K562 (cell line): ENCODE measurements at regions not wholly inside any gene's neighbourhood (a gene's known extent, or its start where the extent isn't known, plus 50 kb on each side); places are given as distances from the start of the nearest gene placed in this dataset.

Source experiments
- ATAC-seq: fragments of 200-7000 bp; cut with Tn5 transposase; 3 replicates; pipeline ENCODE4 v1.9.1; 2020; ENCODE audit warnings: moderate library complexity
- BruUV-seq: library from RNA; stranded (reverse); fragments of 400-500 nt; replicated peaks from 2 replicates; lab custom pipeline; 2021; lab: Mats Ljungman, UMichigan
- CTCF ChIA-PET: fragments of 300-600 bp; formaldehyde crosslinking; extraction: SDS; loops from one replicate; lab custom pipeline; 2021; ENCODE audit warnings: low intra/inter-chr PET ratio; lab: Yijun Ruan, JAX
- POLR2A ChIA-PET: fragments of 300-600, 350-650 bp; sonication (Branson Sonifier 250); formaldehyde crosslinking; extraction: SDS; loops from one replicate; lab custom pipeline; 2021; ENCODE audit warnings: antibody characterized with exemption, inconsistent platforms; lab: Yijun Ruan, JAX
- DNase-seq, 4 experiments: peaks; one replicate each; pipeline versions ENCODE4 v3.0.0 to v3.0.0-alpha.2; 2011 to 2018; ENCODE audit warnings: low spot score in 3 of 4, mixed read lengths in 3 of 4; ENCODE audit errors: extremely low read depth in 1 of 4
- FAIRE-seq: peaks from 2 replicates; lab custom pipeline; 2011; peaks lifted over from hg19 to GRCh38; lab: Jason Lieb, UNC
- H2AFZ ChIP-seq: 2 replicates; pipeline ENCODE4 v1.6.0; 2011; ENCODE audit warnings: low read depth, low read length, control low read depth, inconsistent platforms
- H3K27ac ChIP-seq: fragments of 200-600 bp; 3 replicates; pipeline ENCODE4 v1.8.0; 2011; ENCODE audit warnings: low read depth, mild to moderate bottlenecking, control low read depth, inconsistent platforms, low read length, moderate library complexity, mixed read lengths; ENCODE audit errors: extremely low read depth
- H3K27me3 ChIP-seq, 2 experiments: fragments of 300-600 bp in 1 of 2; 2 replicates in 1 of 2; 3 replicates in 1 of 2; pipeline versions ENCODE4 v1.6.0 to v1.8.0; 2011; ENCODE audit warnings: inconsistent platforms in 2 of 2, low read length in 2 of 2, mild to moderate bottlenecking in 1 of 2, mixed read lengths in 1 of 2, moderate library complexity in 1 of 2; ENCODE audit not compliant: control insufficient read depth in 2 of 2, insufficient read depth in 2 of 2
- H3K36me3 ChIP-seq: fragments of 300-600 bp; 3 replicates; pipeline ENCODE4 v1.8.0; 2011; ENCODE audit warnings: mild to moderate bottlenecking, low read length, inconsistent platforms; ENCODE audit not compliant: control insufficient read depth, insufficient read depth
- H3K4me1 ChIP-seq, 2 experiments: fragments of 200-600 bp in 1 of 2; replicated peaks in 1 of 2; 2 replicates in 1 of 2; 3 replicates in 1 of 2; pipeline versions ENCODE4 v1.5.1 to v1.8.0; 2011; ENCODE audit warnings: inconsistent platforms in 2 of 2, low read length in 2 of 2, mild to moderate bottlenecking in 1 of 2, mixed read lengths in 1 of 2, moderate library complexity in 1 of 2; ENCODE audit not compliant: control insufficient read depth in 2 of 2, insufficient read depth in 2 of 2
- H3K4me2 ChIP-seq: 2 replicates; pipeline ENCODE4 v1.6.1; 2011; ENCODE audit warnings: low read length, control low read depth, inconsistent platforms, mixed read lengths; ENCODE audit not compliant: insufficient read depth
- H3K4me3 ChIP-seq: fragments of 200-600 bp; sonication (generic), shearing (Covaris generic); 2 replicates; pipeline ENCODE4 v1.5.1; 2016; ENCODE audit warnings: control low read depth, inconsistent platforms
- H3K79me2 ChIP-seq: fragments of 200-600 bp; 3 replicates; pipeline ENCODE4 v1.8.0; 2011; ENCODE audit warnings: low read length, inconsistent platforms; ENCODE audit not compliant: control insufficient read depth, insufficient read depth
- H3K9ac ChIP-seq, 2 experiments: 2 replicates each; pipeline versions ENCODE4 v1.6.0 to v1.6.1; 2011; ENCODE audit warnings: low read depth in 2 of 2, low read length in 2 of 2, control low read depth in 1 of 2, inconsistent platforms in 1 of 2, mild to moderate bottlenecking in 1 of 2, mixed read lengths in 1 of 2; ENCODE audit not compliant: insufficient read depth in 1 of 2
- H3K9me1 ChIP-seq: one replicate; pipeline ENCODE4 v1.6.0; 2011; ENCODE audit warnings: inconsistent platforms, mild to moderate bottlenecking, low read length, moderate library complexity; ENCODE audit not compliant: control insufficient read depth, insufficient read depth
- H3K9me3 ChIP-seq: replicated peaks from 2 replicates; pipeline ENCODE4 v1.5.1; 2011; ENCODE audit warnings: low read depth, low read length, inconsistent platforms; ENCODE audit not compliant: control insufficient read depth, insufficient read depth
- H4K20me1 ChIP-seq: replicated peaks from 2 replicates; pipeline ENCODE4 v1.6.1; 2011; ENCODE audit warnings: low read length, inconsistent platforms, mixed read lengths; ENCODE audit not compliant: control insufficient read depth, insufficient read depth
- ADNP ChIP-seq: fragments of 200-800 bp; sonication (Bioruptor generic); IDR thresholded peaks from 2 replicates; pipeline ENCODE4 v1.6.1; 2016; ENCODE audit warnings: missing genetic modification characterization, missing compliant biosample characterization
- CBX3 ChIP-seq, 2 experiments: IDR thresholded peaks; 1 replicate in 1 of 2; 2 replicates in 1 of 2; pipeline ENCODE4 v1.6.1; 2012; ENCODE audit warnings: inconsistent platforms in 2 of 2, low read length in 2 of 2, borderline replicate concordance in 1 of 2, control low read depth in 1 of 2
- E2F3 ChIP-seq: fragments of 250-450 bp; sonication (Bioruptor Pico); IDR thresholded peaks from 2 replicates; pipeline ENCODE4 v1.4.0; 2020; ENCODE audit warnings: mild to moderate bottlenecking
- FOXJ3 ChIP-seq: sonication (generic); formaldehyde crosslinking; IDR thresholded peaks from 2 replicates; pipeline ENCODE4 v1.4.0; 2020; ENCODE audit warnings: mild to moderate bottlenecking, missing genetic modification reagents
- PHF20 ChIP-seq: fragments of 450-650 bp; IDR thresholded peaks from 2 replicates; pipeline ENCODE4 v1.6.1; 2018; ENCODE audit not compliant: partially characterized antibody
- SETDB1 ChIP-seq: IDR thresholded peaks from one replicate; pipeline ENCODE4 v1.6.1; 2012; ENCODE audit warnings: low read length, control low read depth, inconsistent platforms
- SIN3B ChIP-seq: fragments of 450-650 bp; IDR thresholded peaks from 2 replicates; pipeline ENCODE4 v1.6.1; 2017; ENCODE audit warnings: low read depth, mild to moderate bottlenecking, moderate library complexity
- THRAP3 ChIP-seq: fragments of 450-650 bp; IDR thresholded peaks from 2 replicates; pipeline ENCODE4 v1.6.1; 2016; ENCODE audit warnings: mild to moderate bottlenecking, inconsistent platforms, borderline replicate concordance
- ZNF644 ChIP-seq: fragments of 200-800 bp; sonication (Bioruptor generic); IDR thresholded peaks from 2 replicates; pipeline ENCODE4 v1.6.1; 2016; ENCODE audit warnings: low read depth, missing genetic modification characterization, missing compliant biosample characterization
- ZSCAN29 ChIP-seq: fragments of 450-650 bp; IDR thresholded peaks from 2 replicates; pipeline ENCODE4 v1.6.1; 2017
- in situ Hi-C: fragments of 300-500 bp; cut with MboI; formaldehyde crosslinking; loops from 4 replicates; pipeline ENCODE4 v1.15.0; 2018; ENCODE audit warnings: inconsistent platforms, mixed read lengths
- intact Hi-C: fragments of 100-400 bp; cut with micrococcal nuclease; formaldehyde crosslinking; loops from 2 replicates; pipeline ENCODE4 v1.14.2; 2022

DNA sequence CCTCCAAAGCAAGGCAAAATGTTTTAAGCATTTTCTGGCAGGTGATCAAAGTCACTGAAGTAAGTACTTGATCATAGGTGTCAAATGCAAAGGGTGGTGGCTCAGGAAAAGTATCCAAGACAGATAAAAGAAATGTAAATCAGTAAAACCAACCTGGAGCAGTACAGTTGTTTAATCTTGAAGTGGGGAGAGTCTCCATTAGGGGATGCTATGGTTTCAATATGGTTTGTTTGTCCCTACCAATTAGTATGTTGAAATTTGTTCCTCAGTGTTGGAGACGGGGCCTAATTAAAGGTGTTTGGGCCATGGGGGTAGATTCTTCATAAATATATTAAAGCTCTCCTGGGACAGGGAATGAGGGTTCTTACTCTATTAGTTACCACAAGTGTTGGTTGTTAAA lies 1781.7 kb upstream of the PRR20A start (continued):
- no peak for TF ChIP-seq SIN3B

DNA sequence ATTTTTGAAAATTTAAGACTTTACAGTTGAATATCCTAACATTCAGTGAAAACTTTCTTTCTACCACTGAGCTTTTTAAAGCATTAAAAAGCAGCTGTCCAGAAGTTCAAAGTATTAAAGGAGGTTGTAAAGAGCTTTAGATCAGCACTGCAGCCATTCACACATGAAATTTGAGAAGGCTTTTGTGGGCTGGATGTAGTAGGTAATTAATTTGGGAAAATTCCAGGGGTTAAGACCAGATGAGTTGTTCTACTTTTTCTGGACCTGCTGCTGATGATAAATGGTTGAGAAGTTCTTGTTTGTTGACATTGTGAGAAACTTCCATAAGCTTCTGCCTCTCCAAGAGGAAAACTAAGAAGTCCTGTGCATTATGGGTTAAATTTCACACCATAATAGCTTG lies 1779.6 kb upstream of the PRR20A start:
- in situ Hi-C loops, result no loop called here
- DNase-seq (no peak), FAIRE-seq (no peak), ATAC-seq (no peak)
- no peak overlapping the region for H3K4me3 ChIP-seq
- ChIA-PET POLR2A (no interaction called here), CTCF (no interaction called here)
- H2AFZ ChIP-seq, result no peak overlapping the region
- no peak overlapping the region for H3K9ac ChIP-seq
- no peaks in the 10 kb centered on the region for H3K27me3 ChIP-seq
- BruUV-seq, result no TSS peak
- H3K36me3 ChIP-seq, result no peaks in the 10 kb centered on the region
- H4K20me1 ChIP-seq, result no peaks in the 10 kb centered on the region
- H3K27ac ChIP-seq, result no peak overlapping the region
- TF ChIP-seq FOXJ3 (CRISPR knock-in tag), result no peak
- TF ChIP-seq E2F3, result no peak
- TF ChIP-seq CBX3 (IDR thresholded peaks at IDR 0.05; ENCODE audit: borderline replicate concordance in 1 of 2, low read length in 2 of 2), result no peak
- TF ChIP-seq ADNP, result no peak
- no peak for TF ChIP-seq THRAP3
- no peak for TF ChIP-seq ZSCAN29
- TF ChIP-seq SETDB1, result no peak
- no peak for TF ChIP-seq PHF20
- TF ChIP-seq ZNF644 (tag), result no peak
- H3K4me1 ChIP-seq, result no peaks in the 10 kb centered on the region
- no peak overlapping the region for H3K4me2 ChIP-seq
- H3K9me1 ChIP-seq, result no peaks in the 10 kb centered on the region
- intact Hi-C loops, result no loop called here
- no peaks in the 10 kb centered on the region for H3K79me2 ChIP-seq
- no peaks in the 10 kb centered on the region for H3K9me3 ChIP-seq
